ENCODE measurements at regions not wholly inside any gene's neighbourhood (a gene's known extent, or its start where the extent isn't known, plus 50 kb on each side); places are given as distances from the start of the nearest gene placed in this dataset.

DNA sequence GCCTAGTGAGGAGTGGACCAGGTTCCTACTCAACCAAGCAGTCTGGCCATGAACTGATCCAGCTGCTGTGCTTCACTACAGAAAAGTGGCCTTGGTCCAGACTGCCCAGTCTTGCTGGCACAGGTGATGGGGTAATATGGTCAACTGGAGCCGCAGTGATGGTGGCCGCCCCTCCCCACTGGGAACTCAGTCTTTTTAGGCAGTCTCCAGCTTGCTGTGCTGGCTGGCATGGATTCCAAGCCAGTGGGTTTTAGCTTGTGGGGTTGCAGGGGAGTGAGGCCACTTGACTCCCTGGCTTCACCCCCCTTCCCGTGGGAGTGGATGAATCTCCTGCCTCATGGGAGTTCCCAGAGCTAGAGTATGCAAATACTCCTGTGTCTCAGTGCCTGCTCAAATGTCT is 52.7 kb upstream of the CDK6 start:
- TF ChIP-seq POLR2AphosphoS5 (IDR thresholded peaks at IDR 0.05), result no peak
- TF ChIP-seq, protein P1, sequence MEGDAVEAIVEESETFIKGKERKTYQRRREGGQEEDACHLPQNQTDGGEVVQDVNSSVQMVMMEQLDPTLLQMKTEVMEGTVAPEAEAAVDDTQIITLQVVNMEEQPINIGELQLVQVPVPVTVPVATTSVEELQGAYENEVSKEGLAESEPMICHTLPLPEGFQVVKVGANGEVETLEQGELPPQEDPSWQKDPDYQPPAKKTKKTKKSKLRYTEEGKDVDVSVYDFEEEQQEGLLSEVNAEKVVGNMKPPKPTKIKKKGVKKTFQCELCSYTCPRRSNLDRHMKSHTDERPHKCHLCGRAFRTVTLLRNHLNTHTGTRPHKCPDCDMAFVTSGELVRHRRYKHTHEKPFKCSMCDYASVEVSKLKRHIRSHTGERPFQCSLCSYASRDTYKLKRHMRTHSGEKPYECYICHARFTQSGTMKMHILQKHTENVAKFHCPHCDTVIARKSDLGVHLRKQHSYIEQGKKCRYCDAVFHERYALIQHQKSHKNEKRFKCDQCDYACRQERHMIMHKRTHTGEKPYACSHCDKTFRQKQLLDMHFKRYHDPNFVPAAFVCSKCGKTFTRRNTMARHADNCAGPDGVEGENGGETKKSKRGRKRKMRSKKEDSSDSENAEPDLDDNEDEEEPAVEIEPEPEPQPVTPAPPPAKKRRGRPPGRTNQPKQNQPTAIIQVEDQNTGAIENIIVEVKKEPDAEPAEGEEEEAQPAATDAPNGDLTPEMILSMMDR (IDR thresholded peaks at IDR 0.05), result no peak
- TF ChIP-seq EP300 (IDR thresholded peaks at IDR 0.05), result no peak
- no peak for TF ChIP-seq POLR2A (IDR thresholded peaks at IDR 0.05)
